CD4-positive, alpha-beta memory T cell (primary cell): ENCODE measurements at regions not wholly inside any gene's neighbourhood (a gene's known extent, or its start where the extent isn't known, plus 50 kb on each side); places are given as distances from the start of the nearest gene placed in this dataset.
"Not testable (repeated sequence)": the region's sequence is repeated elsewhere in the genome, so short reads cannot be mapped to it uniquely, and the experiment has no call there.

Experiments
- CTCF ChIA-PET: fragments of 350-600 bp; sonication (Branson Sonifier 250); formaldehyde crosslinking; loops from one replicate; lab custom pipeline; 2021; ENCODE audit warnings: inconsistent platforms; ENCODE audit not compliant: partially characterized antibody; lab: Charles Lee
- POLR2A ChIA-PET: fragments of 350-600 bp; sonication (Branson Sonifier 250); formaldehyde crosslinking; loops from one replicate; lab custom pipeline; 2021; ENCODE audit not compliant: partially characterized antibody; lab: Charles Lee
- DNase-seq, 5 donors: peaks; one replicate each; pipeline versions ENCODE4 v3.0.0 to v3.0.0-alpha.2; 2020 to 2022; ENCODE audit warnings: mixed read lengths in 1 of 5
- H3K27ac ChIP-seq: one replicate; pipeline ENCODE4 v1.7.0; 2013; ENCODE audit warnings: low read depth, low read length
- H3K27me3 ChIP-seq: 2 replicates; pipeline ENCODE4 v1.7.0; 2013; ENCODE audit warnings: mild to moderate bottlenecking, low read length, moderate library complexity; ENCODE audit not compliant: insufficient read depth
- H3K36me3 ChIP-seq: 2 replicates; pipeline ENCODE4 v1.7.0; 2013; ENCODE audit warnings: mild to moderate bottlenecking, low read length, moderate library complexity; ENCODE audit not compliant: insufficient read depth
- H3K4me1 ChIP-seq: 2 replicates; pipeline ENCODE4 v1.7.0; 2013; ENCODE audit warnings: mild to moderate bottlenecking, low read length, moderate library complexity; ENCODE audit not compliant: insufficient read depth
- H3K4me3 ChIP-seq, 2 donors: one replicate each; pipeline ENCODE4 v1.7.0; 2013; ENCODE audit warnings: low read length in 2 of 2, mild to moderate bottlenecking in 1 of 2
- H3K9me3 ChIP-seq, 2 donors: one replicate each; pipeline ENCODE4 v1.7.0; 2013; ENCODE audit warnings: low read length in 2 of 2, control low read depth in 1 of 2; ENCODE audit not compliant: control insufficient read depth in 1 of 2
- H3K27ac Mint-ChIP-seq, 7 donors: one replicate each; pipeline ENCODE4 v1.8.0; 2020 to 2021; ENCODE audit warnings: mixed read lengths in 7 of 7, mild to moderate bottlenecking in 6 of 7, inconsistent platforms in 3 of 7, moderate library complexity in 3 of 7
- H3K27me3 Mint-ChIP-seq, 2 donors: one replicate each; pipeline ENCODE4 v1.8.0; 2020 to 2021; ENCODE audit warnings: mixed read lengths in 2 of 2
- H3K36me3 Mint-ChIP-seq, 2 donors: one replicate each; pipeline ENCODE4 v1.8.0; 2020 to 2021; ENCODE audit warnings: mixed read lengths in 2 of 2, inconsistent platforms in 1 of 2, mild to moderate bottlenecking in 1 of 2
- H3K4me1 Mint-ChIP-seq, 4 donors: one replicate each; pipeline ENCODE4 v1.8.0; 2020 to 2021; ENCODE audit warnings: mixed read lengths in 4 of 4, mild to moderate bottlenecking in 1 of 4
- H3K4me3 Mint-ChIP-seq, 8 donors: one replicate each; pipeline ENCODE4 v1.8.0; 2020 to 2021; ENCODE audit warnings: mixed read lengths in 8 of 8, mild to moderate bottlenecking in 7 of 8, moderate library complexity in 6 of 8, inconsistent platforms in 3 of 8
- H3K9me3 Mint-ChIP-seq, 8 donors: one replicate each; pipeline ENCODE4 v1.8.0; 2020 to 2021; ENCODE audit warnings: mixed read lengths in 8 of 8, mild to moderate bottlenecking in 5 of 8, inconsistent platforms in 3 of 8, moderate library complexity in 1 of 8
- intact Hi-C: fragments of 100-400 bp; cut with micrococcal nuclease; formaldehyde crosslinking; loops from one replicate; pipeline ENCODE4 v1.15.1; 2023

GRCh38 chr15:77898811-77899730 is 178.4 kb downstream of the TBC1D2B start:
- H3K9me3 ChIP-seq: no peaks in the 10 kb centered on the region
- H3K36me3 Mint-ChIP-seq: no peaks in the 10 kb centered on the region
- intact Hi-C loops: no loop called here
- H3K4me1 Mint-ChIP-seq: no peaks in the 10 kb centered on the region
- H3K4me1 ChIP-seq: no peaks in the 10 kb centered on the region
- no peaks in the 10 kb centered on the region for H3K27me3 ChIP-seq
- no peak overlapping the region for H3K27ac ChIP-seq
- H3K36me3 ChIP-seq: no peaks in the 10 kb centered on the region
- POLR2A ChIA-PET: no interaction called here
- H3K27ac Mint-ChIP-seq: no peak overlapping the region
- no peaks in the 10 kb centered on the region for H3K9me3 Mint-ChIP-seq
- peaks cover 0 to 4% of the 10 kb centered on the region in 2 donors for H3K27me3 Mint-ChIP-seq
- H3K4me3 Mint-ChIP-seq: no peak overlapping the region
- CTCF ChIA-PET: no interaction called here
- no peak overlapping the region for H3K4me3 ChIP-seq
- peak in 1 of 5 donors; percentile 15 for DNase-seq

GRCh38 chr15:77897896-77898406 is 179.6 kb downstream of the TBC1D2B start:
- peaks cover 0 to 4% of the 10 kb centered on the region in 2 donors for H3K27me3 Mint-ChIP-seq
- Histone ChIP-seq H3K4me1 (no peaks in the 10 kb centered on the region), H3K4me3 (no peak overlapping the region), H3K27ac (no peak overlapping the region), H3K36me3 (no peaks in the 10 kb centered on the region), H3K27me3 (no peaks in the 10 kb centered on the region), H3K9me3 (no peaks in the 10 kb centered on the region)
- POLR2A ChIA-PET: no interaction called here
- H3K4me3 Mint-ChIP-seq: no peak overlapping the region
- CTCF ChIA-PET: no interaction called here
- no peaks in the 10 kb centered on the region for H3K4me1 Mint-ChIP-seq
- H3K27ac Mint-ChIP-seq: peak overlapping the region in 1 of 7 donors; percentile 57
- DNase-seq: peak in 1 of 5 donors; percentile 8
- H3K9me3 Mint-ChIP-seq: no peaks in the 10 kb centered on the region
- no peaks in the 10 kb centered on the region for H3K36me3 Mint-ChIP-seq
- intact Hi-C loops: no loop called here

- H3K27me3 Mint-ChIP-seq, CTCF ChIA-PET: not testable (repeated sequence)
Measured at GRCh38 chr15:77897113-77897895, 180.2 kb downstream of the TBC1D2B start.

GRCh38 chr15:77896147-77897112 is 181.1 kb downstream of the TBC1D2B start:
- H3K27ac Mint-ChIP-seq, H3K27ac ChIP-seq, intact Hi-C loops, H3K36me3 Mint-ChIP-seq, H3K4me1 Mint-ChIP-seq, H3K36me3 ChIP-seq, H3K27me3 ChIP-seq, CTCF ChIA-PET, H3K9me3 Mint-ChIP-seq, H3K9me3 ChIP-seq, H3K4me1 ChIP-seq, POLR2A ChIA-PET, H3K4me3 Mint-ChIP-seq, H3K4me3 ChIP-seq, H3K27me3 Mint-ChIP-seq: not testable (repeated sequence)
- peak in 1 of 5 donors; percentile 6 for DNase-seq

More at GRCh38 chr15:77897113-77897895, 180.2 kb downstream of the TBC1D2B start:
- H3K9me3 ChIP-seq, intact Hi-C loops, H3K36me3 ChIP-seq, POLR2A ChIA-PET, H3K27ac Mint-ChIP-seq, H3K4me1 Mint-ChIP-seq, H3K27me3 ChIP-seq, H3K9me3 Mint-ChIP-seq, H3K4me3 ChIP-seq, H3K27ac ChIP-seq, H3K4me1 ChIP-seq, H3K4me3 Mint-ChIP-seq, H3K36me3 Mint-ChIP-seq: not testable (repeated sequence)
- peak in 1 of 5 donors; percentile 32 for DNase-seq

GRCh38 chr15:77895742-77896141 is 181.8 kb downstream of the TBC1D2B start:
- ChIA-PET POLR2A (no interaction called here), CTCF (no interaction called here)
- Mint-ChIP-seq H3K27me3 (peaks cover 0 to 4% of the 10 kb centered on the region in 2 donors), H3K36me3 (no peaks in the 10 kb centered on the region), H3K27ac (no peak overlapping the region), H3K9me3 (no peaks in the 10 kb centered on the region), H3K4me1 (no peaks in the 10 kb centered on the region), H3K4me3 (no peak overlapping the region)
- H3K4me3 ChIP-seq: no peak overlapping the region
- DNase-seq: no peak
- H3K27me3 ChIP-seq: no peaks in the 10 kb centered on the region
- no peaks in the 10 kb centered on the region for H3K9me3 ChIP-seq
- H3K4me1 ChIP-seq: no peaks in the 10 kb centered on the region
- no peaks in the 10 kb centered on the region for H3K36me3 ChIP-seq
- intact Hi-C loops: no loop called here
- no peak overlapping the region for H3K27ac ChIP-seq

- H3K27ac Mint-ChIP-seq, POLR2A ChIA-PET: not testable (repeated sequence)
Measured at GRCh38 chr15:77895145-77895544, 182.4 kb downstream of the TBC1D2B start.

More at GRCh38 chr15:77895145-77895544, 182.4 kb downstream of the TBC1D2B start:
- H3K27ac ChIP-seq, H3K9me3 ChIP-seq, H3K36me3 ChIP-seq, H3K9me3 Mint-ChIP-seq, H3K27me3 ChIP-seq, H3K4me1 Mint-ChIP-seq, H3K36me3 Mint-ChIP-seq, DNase-seq, H3K27me3 Mint-ChIP-seq, intact Hi-C loops, H3K4me1 ChIP-seq, H3K4me3 ChIP-seq, CTCF ChIA-PET: not testable (repeated sequence)
- peak overlapping the region in 1 of 8 donors; percentile 32 for H3K4me3 Mint-ChIP-seq
